Stimulated activated CD4-positive, alpha-beta T cell treated with anti-CD3 and anti-CD28 coated beads, Interleukin-12 subunit alpha, Interleukin-12 subunit beta, amount 100 ng/mL, for 4 hours (primary cell): ENCODE measurements at regions not wholly inside any gene's neighbourhood (a gene's known extent, or its start where the extent isn't known, plus 50 kb on each side); places are given as distances from the start of the nearest gene placed in this dataset.
"Not testable (repeated sequence)": the region's sequence is repeated elsewhere in the genome, so short reads cannot be mapped to it uniquely, and the experiment has no call there.

Experiments used
- DNase-seq: peaks from one replicate; pipeline ENCODE4 v3.0.0-alpha.2; 2020

- no peak for DNase-seq
Observed at GRCh38 chr4:18511727-18512126, 490.2 kb upstream of the LCORL start.

- DNase-seq, result no peak
Observed at GRCh38 chr4:18508786-18509185, 487.2 kb upstream of the LCORL start.

GRCh38 chr4:18480928-18481327 lies 459.4 kb upstream of the LCORL start:
- DNase-seq, result no peak

- DNase-seq, result no peak
Observed at GRCh38 chr4:18480342-18480741, 458.8 kb upstream of the LCORL start.

GRCh38 chr4:18479825-18480224 lies 458.3 kb upstream of the LCORL start:
- DNase-seq, result no peak

GRCh38 chr4:18463987-18464559 lies 442.5 kb upstream of the LCORL start:
- no peak for DNase-seq

GRCh38 chr4:18458465-18458864 lies 436.9 kb upstream of the LCORL start:
- DNase-seq, result no peak

- DNase-seq, result no peak
Observed at GRCh38 chr4:18454349-18454748, 432.8 kb upstream of the LCORL start.

- no peak for DNase-seq
Observed at GRCh38 chr4:18445110-18445509, 423.6 kb upstream of the LCORL start.

- DNase-seq, result no peak
Observed at GRCh38 chr4:18444206-18444605, 422.7 kb upstream of the LCORL start.

GRCh38 chr4:18442957-18443356 lies 421.4 kb upstream of the LCORL start:
- DNase-seq, result no peak

GRCh38 chr4:18441676-18442075 lies 420.1 kb upstream of the LCORL start:
- no peak for DNase-seq

- no peak for DNase-seq
Observed at GRCh38 chr4:18441203-18441590, 419.6 kb upstream of the LCORL start.

- DNase-seq, result no peak
Observed at GRCh38 chr4:18440527-18441202, 419.1 kb upstream of the LCORL start.

GRCh38 chr4:18439311-18439710 lies 417.8 kb upstream of the LCORL start:
- DNase-seq, result no peak

GRCh38 chr4:18435781-18436180 lies 414.2 kb upstream of the LCORL start:
- DNase-seq, result no peak

- DNase-seq, result no peak
Observed at GRCh38 chr4:18422685-18423084, 401.1 kb upstream of the LCORL start.

- DNase-seq, result no peak
Observed at GRCh38 chr4:18421519-18421918, 400.0 kb upstream of the LCORL start.

- DNase-seq, result no peak
Observed at GRCh38 chr4:18419780-18420179, 398.2 kb upstream of the LCORL start.

- not testable (repeated sequence) for DNase-seq
Observed at GRCh38 chr4:18418195-18418898, 396.8 kb upstream of the LCORL start.

GRCh38 chr4:18417651-18418050 lies 396.1 kb upstream of the LCORL start:
- not testable (repeated sequence) for DNase-seq

- DNase-seq, result no peak
Observed at GRCh38 chr4:18406264-18406663, 384.7 kb upstream of the LCORL start.

- no peak for DNase-seq
Observed at GRCh38 chr4:18405054-18405453, 383.5 kb upstream of the LCORL start.

- no peak for DNase-seq
Observed at GRCh38 chr4:18404642-18405041, 383.1 kb upstream of the LCORL start.
